A673 (cell line): ENCODE measurements at regions not wholly inside any gene's neighbourhood (a gene's known extent, or its start where the extent isn't known, plus 50 kb on each side); places are given as distances from the start of the nearest gene placed in this dataset.

Experiments
- CTCF ChIP-seq: fragments of 300-800, 200-600 bp; sonication (generic); conservative IDR thresholded peaks from 2 replicates; pipeline ENCODE4 v1.5.1; 2017; ENCODE audit warnings: low read depth, mild to moderate bottlenecking, antibody characterized with exemption, low read length, moderate library complexity, mixed read lengths
- EZH2 ChIP-seq: fragments of 200-600 bp; sonication (generic); IDR thresholded peaks from 2 replicates; pipeline ENCODE4 v1.6.1; 2017; ENCODE audit warnings: borderline replicate concordance, low read depth, mild to moderate bottlenecking, mixed read lengths, antibody characterized with exemption, low read length; ENCODE audit not compliant: poor library complexity, severe bottlenecking

DNA sequence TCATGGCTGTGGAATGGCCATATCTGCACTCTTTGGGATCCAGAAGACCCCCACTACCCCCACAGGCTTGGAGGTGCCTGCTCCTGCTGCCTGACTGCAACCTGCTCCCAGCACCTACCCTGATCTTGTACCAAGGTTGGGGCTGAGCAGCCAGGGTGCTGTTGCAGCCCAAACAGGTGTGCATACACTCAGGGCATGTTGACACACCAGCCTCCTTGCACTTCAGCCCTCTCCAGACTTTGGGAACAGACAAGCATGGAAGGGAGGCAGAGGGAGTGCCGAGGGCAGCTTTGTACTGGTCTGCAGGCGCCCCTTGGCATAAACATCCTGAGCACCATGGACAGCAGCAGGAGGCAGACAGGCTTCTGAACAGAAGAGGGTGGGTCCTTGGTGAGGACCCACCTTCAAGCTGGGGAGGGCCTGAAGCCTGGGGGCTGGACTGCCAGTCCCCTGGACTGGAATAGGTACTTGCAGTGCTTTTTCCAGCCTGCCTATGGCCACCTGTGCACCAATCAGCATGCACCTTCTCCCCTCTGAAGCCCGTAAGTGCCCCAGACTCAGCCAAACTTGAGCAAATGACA is 1675.8 kb downstream of the HACE1 start:
- TF ChIP-seq CTCF (no peak), EZH2 (no peak)
